ENCODE measurements at regions not wholly inside any gene's neighbourhood (a gene's known extent, or its start where the extent isn't known, plus 50 kb on each side); places are given as distances from the start of the nearest gene placed in this dataset.

DNA sequence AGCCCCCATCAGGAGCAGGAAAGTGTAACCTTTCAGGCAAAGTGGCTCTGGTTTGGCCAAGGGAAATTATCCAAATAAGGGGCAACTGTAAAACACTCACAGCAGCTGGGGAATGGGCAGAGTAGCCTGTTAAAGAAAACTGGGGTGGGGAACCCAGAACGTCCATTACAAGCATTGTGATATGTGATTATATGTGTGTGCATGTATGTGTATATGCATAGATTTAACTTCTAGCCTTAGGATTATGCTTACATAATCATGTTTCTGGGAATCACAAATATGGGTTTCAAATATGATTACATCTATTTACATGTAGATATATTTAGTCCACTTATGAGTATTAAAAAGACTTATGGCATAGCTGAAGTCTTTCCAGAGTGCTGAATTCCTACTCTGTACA, 278.1 kb upstream of the JAG1 start:
- no peak for TF ChIP-seq RARB (CRISPR knock-in tag; IDR thresholded peaks at IDR 0.05)
- ATAC-seq = no peak

DNA sequence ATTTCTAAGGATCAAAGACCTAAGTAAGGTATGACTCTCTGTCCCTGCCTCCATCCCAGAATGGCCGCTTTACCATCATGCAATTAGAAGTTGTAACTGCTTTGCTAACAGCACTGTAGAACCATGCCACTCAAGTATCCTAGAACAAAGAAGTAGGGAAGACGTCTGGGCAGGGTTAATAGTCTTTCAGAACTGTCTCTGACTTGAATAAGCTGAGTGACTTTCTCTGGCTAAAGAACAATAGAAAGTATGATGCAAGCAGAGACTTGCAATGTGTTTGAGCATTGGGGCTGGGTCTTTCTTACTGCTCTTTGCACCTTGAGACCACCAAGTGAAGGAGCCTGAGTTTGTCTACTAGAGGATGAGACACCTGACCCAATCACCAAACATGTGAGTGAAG, 279.6 kb upstream of the JAG1 start:
- TF ChIP-seq ESRRG (CRISPR knock-in tag; IDR thresholded peaks at IDR 0.05) (no peak), BACH2 (CRISPR knock-in tag; IDR thresholded peaks at IDR 0.05; ENCODE audit: borderline replicate concordance) (no peak), TCF4 (CRISPR knock-in tag; IDR thresholded peaks at IDR 0.05; ENCODE audit: borderline replicate concordance) (no peak), ZNF70 (CRISPR knock-in tag; IDR thresholded peaks at IDR 0.05) (no peak), TOX (CRISPR knock-in tag; IDR thresholded peaks at IDR 0.05; ENCODE audit: borderline replicate concordance) (no peak), OSR1 (CRISPR knock-in tag; IDR thresholded peaks at IDR 0.05) (no peak), CSDC2 (CRISPR knock-in tag; IDR thresholded peaks at IDR 0.05) (no peak), ISL1 (CRISPR knock-in tag; IDR thresholded peaks at IDR 0.05) (no peak), ZNF565 (CRISPR knock-in tag; conservative IDR thresholded peaks at IDR 0.05; ENCODE audit: low read depth) (no peak), GLIS3 (CRISPR knock-in tag; IDR thresholded peaks at IDR 0.05) (no peak), PPARA (CRISPR knock-in tag; IDR thresholded peaks at IDR 0.05; ENCODE audit: borderline replicate concordance) (no peak), ARNTL (CRISPR knock-in tag; IDR thresholded peaks at IDR 0.05; ENCODE audit: borderline replicate concordance, low read depth) (no peak), SNAI2 (CRISPR knock-in tag; IDR thresholded peaks at IDR 0.05) (no peak), RARB (CRISPR knock-in tag; IDR thresholded peaks at IDR 0.05) (no peak), ZFP30 (CRISPR knock-in tag; IDR thresholded peaks at IDR 0.05) (no peak)
- TF ChIP-seq, protein P1, sequence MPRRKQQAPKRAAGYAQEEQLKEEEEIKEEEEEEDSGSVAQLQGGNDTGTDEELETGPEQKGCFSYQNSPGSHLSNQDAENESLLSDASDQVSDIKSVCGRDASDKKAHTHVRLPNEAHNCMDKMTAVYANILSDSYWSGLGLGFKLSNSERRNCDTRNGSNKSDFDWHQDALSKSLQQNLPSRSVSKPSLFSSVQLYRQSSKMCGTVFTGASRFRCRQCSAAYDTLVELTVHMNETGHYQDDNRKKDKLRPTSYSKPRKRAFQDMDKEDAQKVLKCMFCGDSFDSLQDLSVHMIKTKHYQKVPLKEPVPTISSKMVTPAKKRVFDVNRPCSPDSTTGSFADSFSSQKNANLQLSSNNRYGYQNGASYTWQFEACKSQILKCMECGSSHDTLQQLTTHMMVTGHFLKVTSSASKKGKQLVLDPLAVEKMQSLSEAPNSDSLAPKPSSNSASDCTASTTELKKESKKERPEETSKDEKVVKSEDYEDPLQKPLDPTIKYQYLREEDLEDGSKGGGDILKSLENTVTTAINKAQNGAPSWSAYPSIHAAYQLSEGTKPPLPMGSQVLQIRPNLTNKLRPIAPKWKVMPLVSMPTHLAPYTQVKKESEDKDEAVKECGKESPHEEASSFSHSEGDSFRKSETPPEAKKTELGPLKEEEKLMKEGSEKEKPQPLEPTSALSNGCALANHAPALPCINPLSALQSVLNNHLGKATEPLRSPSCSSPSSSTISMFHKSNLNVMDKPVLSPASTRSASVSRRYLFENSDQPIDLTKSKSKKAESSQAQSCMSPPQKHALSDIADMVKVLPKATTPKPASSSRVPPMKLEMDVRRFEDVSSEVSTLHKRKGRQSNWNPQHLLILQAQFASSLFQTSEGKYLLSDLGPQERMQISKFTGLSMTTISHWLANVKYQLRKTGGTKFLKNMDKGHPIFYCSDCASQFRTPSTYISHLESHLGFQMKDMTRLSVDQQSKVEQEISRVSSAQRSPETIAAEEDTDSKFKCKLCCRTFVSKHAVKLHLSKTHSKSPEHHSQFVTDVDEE (CRISPR knock-in tag; IDR thresholded peaks at IDR 0.05) = no peak
- TF ChIP-seq, protein P2, sequence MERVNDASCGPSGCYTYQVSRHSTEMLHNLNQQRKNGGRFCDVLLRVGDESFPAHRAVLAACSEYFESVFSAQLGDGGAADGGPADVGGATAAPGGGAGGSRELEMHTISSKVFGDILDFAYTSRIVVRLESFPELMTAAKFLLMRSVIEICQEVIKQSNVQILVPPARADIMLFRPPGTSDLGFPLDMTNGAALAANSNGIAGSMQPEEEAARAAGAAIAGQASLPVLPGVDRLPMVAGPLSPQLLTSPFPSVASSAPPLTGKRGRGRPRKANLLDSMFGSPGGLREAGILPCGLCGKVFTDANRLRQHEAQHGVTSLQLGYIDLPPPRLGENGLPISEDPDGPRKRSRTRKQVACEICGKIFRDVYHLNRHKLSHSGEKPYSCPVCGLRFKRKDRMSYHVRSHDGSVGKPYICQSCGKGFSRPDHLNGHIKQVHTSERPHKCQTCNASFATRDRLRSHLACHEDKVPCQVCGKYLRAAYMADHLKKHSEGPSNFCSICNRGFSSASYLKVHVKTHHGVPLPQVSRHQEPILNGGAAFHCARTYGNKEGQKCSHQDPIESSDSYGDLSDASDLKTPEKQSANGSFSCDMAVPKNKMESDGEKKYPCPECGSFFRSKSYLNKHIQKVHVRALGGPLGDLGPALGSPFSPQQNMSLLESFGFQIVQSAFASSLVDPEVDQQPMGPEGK (CRISPR knock-in tag; IDR thresholded peaks at IDR 0.05; ENCODE audit: borderline replicate concordance) = no peak
- ATAC-seq = no peak

DNA sequence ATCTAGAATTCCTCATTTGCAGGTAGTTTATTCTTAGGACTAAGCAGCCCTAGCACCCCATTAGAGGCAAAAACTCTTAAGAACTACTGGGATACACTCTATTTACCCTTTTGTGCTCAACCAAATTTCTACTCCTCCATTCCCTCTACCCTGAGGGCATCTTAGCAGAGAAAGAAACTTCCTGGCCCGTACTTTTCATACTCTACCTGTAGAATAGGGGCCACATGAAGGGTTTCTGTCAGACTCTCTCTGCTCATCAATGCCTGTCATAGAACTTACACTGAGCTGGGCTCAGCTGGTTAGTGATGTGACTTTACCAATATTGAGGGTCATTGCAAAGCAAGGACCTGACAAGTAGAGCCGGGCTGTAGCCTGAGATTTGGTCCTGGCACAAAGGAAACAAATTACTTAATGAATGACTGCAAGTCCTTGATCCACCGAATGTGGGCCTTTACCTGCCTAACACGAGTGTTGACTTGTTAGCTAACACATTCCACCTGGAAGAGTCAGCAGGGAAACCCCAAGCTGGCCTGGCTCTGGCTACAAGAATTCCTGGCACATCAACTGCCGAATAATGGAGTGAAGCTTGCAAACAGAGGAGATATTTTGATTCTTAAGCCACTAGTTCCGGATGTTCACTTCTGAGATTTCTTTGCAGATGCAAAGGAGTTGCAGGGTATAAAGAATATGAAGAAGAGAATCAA, 280.5 kb upstream of the JAG1 start:
- no peak for TF ChIP-seq ESRRG (CRISPR knock-in tag; IDR thresholded peaks at IDR 0.05)
- no peak for ATAC-seq

DNA sequence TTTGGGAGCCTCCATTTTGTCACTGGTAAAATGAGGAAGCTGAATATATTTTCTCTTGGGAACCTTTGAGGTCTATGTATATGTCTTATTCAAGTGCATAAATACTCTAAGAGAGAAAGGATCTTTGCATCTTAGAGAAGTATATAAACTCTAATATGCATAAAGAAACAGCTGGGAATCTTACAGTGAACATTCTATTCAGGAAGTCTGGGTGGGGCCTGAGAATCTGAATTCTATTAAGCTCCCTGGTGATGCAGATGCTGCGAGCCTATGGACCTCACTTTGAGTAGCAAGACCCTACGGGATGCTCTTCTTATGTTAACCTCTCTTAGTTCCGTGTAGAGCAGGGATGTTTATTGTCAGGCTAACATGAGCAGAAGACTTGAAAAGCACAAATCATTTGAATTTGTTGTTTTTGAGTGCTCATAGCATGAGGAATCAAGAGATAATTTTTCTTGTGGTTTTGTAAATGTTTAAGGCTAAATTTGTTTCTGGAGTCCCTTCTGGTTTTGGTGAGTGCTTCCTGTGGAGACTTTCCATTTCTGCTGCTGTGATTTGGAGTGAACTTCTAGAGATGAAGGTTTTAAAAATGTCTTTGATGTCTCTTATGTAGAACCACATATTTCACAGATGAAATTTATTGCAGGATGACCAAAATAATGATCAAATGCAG, 281.2 kb upstream of the JAG1 start:
- no peak for ATAC-seq
- TF ChIP-seq, protein P1 (CRISPR knock-in tag; IDR thresholded peaks at IDR 0.05) = no peak
- no peak for TF ChIP-seq ARNTL (CRISPR knock-in tag; IDR thresholded peaks at IDR 0.05; ENCODE audit: borderline replicate concordance, low read depth)
- TF ChIP-seq ZC3H10 (CRISPR knock-in tag; IDR thresholded peaks at IDR 0.05) = no peak
- TF ChIP-seq, protein P3, sequence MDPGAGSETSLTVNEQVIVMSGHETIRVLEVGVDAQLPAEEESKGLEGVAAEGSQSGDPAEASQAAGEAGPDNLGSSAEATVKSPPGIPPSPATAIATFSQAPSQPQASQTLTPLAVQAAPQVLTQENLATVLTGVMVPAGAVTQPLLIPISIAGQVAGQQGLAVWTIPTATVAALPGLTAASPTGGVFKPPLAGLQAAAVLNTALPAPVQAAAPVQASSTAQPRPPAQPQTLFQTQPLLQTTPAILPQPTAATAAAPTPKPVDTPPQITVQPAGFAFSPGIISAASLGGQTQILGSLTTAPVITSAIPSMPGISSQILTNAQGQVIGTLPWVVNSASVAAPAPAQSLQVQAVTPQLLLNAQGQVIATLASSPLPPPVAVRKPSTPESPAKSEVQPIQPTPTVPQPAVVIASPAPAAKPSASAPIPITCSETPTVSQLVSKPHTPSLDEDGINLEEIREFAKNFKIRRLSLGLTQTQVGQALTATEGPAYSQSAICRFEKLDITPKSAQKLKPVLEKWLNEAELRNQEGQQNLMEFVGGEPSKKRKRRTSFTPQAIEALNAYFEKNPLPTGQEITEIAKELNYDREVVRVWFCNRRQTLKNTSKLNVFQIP (CRISPR knock-in tag; IDR thresholded peaks at IDR 0.05; ENCODE audit: borderline replicate concordance, low read depth) = no peak
- no peak for TF ChIP-seq ZNF8 (CRISPR knock-in tag; IDR thresholded peaks at IDR 0.05)
- no peak for TF ChIP-seq TCF4 (CRISPR knock-in tag; IDR thresholded peaks at IDR 0.05; ENCODE audit: borderline replicate concordance)
- TF ChIP-seq, protein P4, sequence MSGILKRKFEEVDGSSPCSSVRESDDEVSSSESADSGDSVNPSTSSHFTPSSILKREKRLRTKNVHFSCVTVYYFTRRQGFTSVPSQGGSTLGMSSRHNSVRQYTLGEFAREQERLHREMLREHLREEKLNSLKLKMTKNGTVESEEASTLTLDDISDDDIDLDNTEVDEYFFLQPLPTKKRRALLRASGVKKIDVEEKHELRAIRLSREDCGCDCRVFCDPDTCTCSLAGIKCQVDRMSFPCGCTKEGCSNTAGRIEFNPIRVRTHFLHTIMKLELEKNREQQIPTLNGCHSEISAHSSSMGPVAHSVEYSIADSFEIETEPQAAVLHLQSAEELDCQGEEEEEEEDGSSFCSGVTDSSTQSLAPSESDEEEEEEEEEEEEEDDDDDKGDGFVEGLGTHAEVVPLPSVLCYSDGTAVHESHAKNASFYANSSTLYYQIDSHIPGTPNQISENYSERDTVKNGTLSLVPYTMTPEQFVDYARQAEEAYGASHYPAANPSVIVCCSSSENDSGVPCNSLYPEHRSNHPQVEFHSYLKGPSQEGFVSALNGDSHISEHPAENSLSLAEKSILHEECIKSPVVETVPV (CRISPR knock-in tag; IDR thresholded peaks at IDR 0.05) = no peak
- TF ChIP-seq CSDC2 (CRISPR knock-in tag; IDR thresholded peaks at IDR 0.05) = no peak
- TF ChIP-seq PPARA (CRISPR knock-in tag; IDR thresholded peaks at IDR 0.05; ENCODE audit: borderline replicate concordance) = no peak
- TF ChIP-seq GLIS3 (CRISPR knock-in tag; IDR thresholded peaks at IDR 0.05) = no peak
- TF ChIP-seq ZFP3 (CRISPR knock-in tag; IDR thresholded peaks at IDR 0.05) = no peak
- TF ChIP-seq OSR1 (CRISPR knock-in tag; IDR thresholded peaks at IDR 0.05) = no peak
- TF ChIP-seq TOX (CRISPR knock-in tag; IDR thresholded peaks at IDR 0.05; ENCODE audit: borderline replicate concordance) = no peak
